ENCODE measurements at regions not wholly inside any gene's neighbourhood (a gene's known extent, or its start where the extent isn't known, plus 50 kb on each side); places are given as distances from the start of the nearest gene placed in this dataset.

DNA sequence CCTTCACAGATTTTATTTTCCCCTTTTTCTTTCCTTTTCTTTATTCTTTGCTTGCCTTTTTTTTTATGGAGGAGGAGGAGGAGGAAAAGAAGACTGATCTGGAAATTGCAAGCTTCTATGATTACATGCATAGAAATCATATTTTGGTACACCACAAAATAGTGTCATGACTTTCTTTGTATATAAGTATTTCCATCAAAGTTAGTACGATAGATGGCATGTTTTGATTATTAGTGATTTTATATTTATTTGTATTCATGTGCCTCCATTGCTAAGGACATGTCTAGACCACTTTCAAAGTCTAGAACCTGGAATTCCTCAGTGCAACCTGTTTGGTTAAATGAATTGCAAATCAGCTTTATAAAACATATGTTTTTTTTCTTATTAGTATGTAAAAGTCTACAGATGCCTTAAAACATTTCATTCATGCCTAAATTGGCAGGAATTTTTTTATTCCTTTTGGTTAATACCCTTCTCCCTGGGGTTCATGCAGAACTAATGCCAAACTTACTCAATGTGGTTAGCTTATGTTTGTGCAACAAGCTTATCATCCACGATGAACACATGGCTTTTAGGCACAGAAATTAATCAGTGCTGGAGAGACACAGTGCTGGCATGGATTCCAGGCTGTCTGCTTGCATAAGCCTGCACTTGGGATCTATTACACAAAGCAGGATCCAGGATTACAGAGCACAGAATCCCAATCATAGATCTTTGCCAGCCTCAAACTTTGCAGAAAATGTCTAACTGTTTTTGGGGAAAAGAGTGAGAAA, 213.1 kb downstream of the CHRM2 start:
- TF ChIP-seq TCF12 (IDR thresholded peaks at IDR 0.05; ENCODE audit: low read depth) (no peak), ZBTB7A (IDR thresholded peaks at IDR 0.05; ENCODE audit: low read depth) (no peak), TAF1 (IDR thresholded peaks at IDR 0.05; ENCODE audit: low read depth) (no peak), CREB1 (IDR thresholded peaks at IDR 0.05; ENCODE audit: low read depth) (no peak), TEAD4 (IDR thresholded peaks at IDR 0.05) (no peak), EP300 (IDR thresholded peaks at IDR 0.05; ENCODE audit: borderline replicate concordance) (no peak), RAD21 (IDR thresholded peaks at IDR 0.05; ENCODE audit: low read depth) (no peak), YY1 (IDR thresholded peaks at IDR 0.05; ENCODE audit: low read depth) (no peak), NFIC (IDR thresholded peaks at IDR 0.05) (no peak), EGR1 (IDR thresholded peaks at IDR 0.05) (no peak), FOXM1 (IDR thresholded peaks at IDR 0.05; ENCODE audit: borderline replicate concordance, low read depth) (no peak), CEBPB (IDR thresholded peaks at IDR 0.05) (no peak)
- TF ChIP-seq, protein P1, sequence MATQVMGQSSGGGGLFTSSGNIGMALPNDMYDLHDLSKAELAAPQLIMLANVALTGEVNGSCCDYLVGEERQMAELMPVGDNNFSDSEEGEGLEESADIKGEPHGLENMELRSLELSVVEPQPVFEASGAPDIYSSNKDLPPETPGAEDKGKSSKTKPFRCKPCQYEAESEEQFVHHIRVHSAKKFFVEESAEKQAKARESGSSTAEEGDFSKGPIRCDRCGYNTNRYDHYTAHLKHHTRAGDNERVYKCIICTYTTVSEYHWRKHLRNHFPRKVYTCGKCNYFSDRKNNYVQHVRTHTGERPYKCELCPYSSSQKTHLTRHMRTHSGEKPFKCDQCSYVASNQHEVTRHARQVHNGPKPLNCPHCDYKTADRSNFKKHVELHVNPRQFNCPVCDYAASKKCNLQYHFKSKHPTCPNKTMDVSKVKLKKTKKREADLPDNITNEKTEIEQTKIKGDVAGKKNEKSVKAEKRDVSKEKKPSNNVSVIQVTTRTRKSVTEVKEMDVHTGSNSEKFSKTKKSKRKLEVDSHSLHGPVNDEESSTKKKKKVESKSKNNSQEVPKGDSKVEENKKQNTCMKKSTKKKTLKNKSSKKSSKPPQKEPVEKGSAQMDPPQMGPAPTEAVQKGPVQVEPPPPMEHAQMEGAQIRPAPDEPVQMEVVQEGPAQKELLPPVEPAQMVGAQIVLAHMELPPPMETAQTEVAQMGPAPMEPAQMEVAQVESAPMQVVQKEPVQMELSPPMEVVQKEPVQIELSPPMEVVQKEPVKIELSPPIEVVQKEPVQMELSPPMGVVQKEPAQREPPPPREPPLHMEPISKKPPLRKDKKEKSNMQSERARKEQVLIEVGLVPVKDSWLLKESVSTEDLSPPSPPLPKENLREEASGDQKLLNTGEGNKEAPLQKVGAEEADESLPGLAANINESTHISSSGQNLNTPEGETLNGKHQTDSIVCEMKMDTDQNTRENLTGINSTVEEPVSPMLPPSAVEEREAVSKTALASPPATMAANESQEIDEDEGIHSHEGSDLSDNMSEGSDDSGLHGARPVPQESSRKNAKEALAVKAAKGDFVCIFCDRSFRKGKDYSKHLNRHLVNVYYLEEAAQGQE (IDR thresholded peaks at IDR 0.05; ENCODE audit: low read depth), result no peak
- TF ChIP-seq, protein P2, sequence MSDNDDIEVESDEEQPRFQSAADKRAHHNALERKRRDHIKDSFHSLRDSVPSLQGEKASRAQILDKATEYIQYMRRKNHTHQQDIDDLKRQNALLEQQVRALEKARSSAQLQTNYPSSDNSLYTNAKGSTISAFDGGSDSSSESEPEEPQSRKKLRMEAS (IDR thresholded peaks at IDR 0.05), result no peak
- TF ChIP-seq, protein P3, sequence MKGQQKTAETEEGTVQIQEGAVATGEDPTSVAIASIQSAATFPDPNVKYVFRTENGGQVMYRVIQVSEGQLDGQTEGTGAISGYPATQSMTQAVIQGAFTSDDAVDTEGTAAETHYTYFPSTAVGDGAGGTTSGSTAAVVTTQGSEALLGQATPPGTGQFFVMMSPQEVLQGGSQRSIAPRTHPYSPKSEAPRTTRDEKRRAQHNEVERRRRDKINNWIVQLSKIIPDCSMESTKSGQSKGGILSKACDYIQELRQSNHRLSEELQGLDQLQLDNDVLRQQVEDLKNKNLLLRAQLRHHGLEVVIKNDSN (IDR thresholded peaks at IDR 0.05), result no peak

DNA sequence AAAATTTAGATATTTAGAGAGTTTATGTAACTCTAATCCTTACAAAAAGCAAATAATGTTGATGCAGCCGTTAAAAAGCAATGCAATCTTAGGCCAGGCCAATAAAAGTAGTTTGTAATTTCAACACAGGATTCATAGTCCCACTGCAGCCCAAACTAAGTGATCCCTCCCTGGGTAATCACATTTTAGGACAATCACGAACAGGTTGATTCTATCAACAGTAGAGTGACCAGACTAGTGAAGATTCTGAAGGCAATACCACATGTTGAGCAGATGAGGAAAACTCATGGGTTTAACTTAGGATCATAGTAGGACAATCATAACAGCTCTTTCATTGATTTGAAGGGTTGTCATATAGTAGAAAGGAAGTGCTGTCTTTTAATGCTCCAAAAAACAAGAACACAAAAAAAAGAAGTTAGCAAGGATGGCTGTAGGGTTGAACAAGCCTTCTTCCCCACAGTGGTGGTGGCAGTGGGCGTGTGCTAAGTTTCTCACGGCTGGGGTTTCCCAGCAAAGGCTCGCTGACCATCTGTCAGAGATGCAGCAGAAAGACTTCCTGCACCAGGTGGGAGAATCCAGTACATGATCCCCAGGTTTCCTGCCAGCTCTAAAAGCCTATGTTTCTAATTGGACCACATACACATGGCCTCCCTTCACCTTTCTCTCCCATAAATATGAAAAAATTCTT, 212.2 kb downstream of the CHRM2 start:
- no peak for TF ChIP-seq EGR1 (IDR thresholded peaks at IDR 0.05)
- TF ChIP-seq EP300 (IDR thresholded peaks at IDR 0.05; ENCODE audit: borderline replicate concordance), result no peak

DNA sequence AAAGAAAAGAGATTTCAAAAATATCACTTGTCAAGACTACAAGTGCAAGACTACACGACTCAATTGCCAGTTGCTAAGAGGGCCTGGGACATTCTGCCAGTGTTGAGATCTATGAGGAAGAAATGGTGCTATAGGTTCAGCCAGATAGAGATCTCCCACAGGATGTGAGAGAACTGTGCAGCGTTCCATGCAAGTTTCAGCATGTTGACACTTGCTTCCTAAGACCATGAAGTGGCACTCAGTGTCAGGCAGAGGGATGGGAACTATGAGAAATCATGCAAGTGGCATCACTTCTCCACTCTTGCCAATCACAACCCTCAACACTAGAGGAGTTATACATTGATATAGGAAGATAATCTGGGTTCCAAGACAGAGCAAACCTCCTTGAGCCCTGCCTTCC, 210.3 kb downstream of the CHRM2 start:
- TF ChIP-seq CEBPB (IDR thresholded peaks at IDR 0.05) (no peak), TCF12 (IDR thresholded peaks at IDR 0.05; ENCODE audit: low read depth) (no peak), FOXM1 (IDR thresholded peaks at IDR 0.05; ENCODE audit: borderline replicate concordance, low read depth) (no peak), NFIC (IDR thresholded peaks at IDR 0.05) (no peak), EP300 (IDR thresholded peaks at IDR 0.05; ENCODE audit: borderline replicate concordance) (no peak)

DNA sequence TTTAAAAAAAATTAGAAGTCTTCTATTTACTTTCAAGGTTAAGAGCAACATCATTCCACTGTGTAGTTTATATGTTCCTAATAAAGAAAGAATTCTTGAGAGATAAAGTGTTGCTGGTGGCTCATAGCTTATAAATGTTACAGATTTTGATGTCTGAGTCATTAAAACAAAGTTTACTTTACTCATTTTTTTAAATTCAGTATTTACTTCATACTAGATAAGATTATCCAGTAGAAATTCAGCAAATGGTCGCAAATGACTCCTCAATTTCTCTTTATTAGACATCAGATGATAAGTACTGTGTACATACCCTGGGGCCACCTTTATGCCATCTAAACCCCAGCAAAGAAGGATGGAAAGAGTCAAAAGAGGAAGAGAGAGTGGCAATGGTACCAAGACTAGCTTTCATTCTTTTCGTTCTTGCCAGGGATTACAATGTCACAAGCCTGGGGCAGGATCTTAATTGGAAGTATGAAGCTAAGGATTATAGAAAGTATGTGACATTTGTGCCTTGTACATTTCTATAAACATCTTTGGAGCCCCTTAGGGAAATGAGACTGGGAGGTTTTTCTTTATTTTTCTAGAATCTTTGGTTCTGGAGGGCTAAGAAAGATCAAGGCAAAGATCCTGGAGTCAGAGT, 206.1 kb downstream of the CHRM2 start:
- TF ChIP-seq EP300 (IDR thresholded peaks at IDR 0.05; ENCODE audit: borderline replicate concordance) (no peak), ZBTB7A (IDR thresholded peaks at IDR 0.05; ENCODE audit: low read depth) (no peak), TCF12 (IDR thresholded peaks at IDR 0.05; ENCODE audit: low read depth) (no peak), NFIC (IDR thresholded peaks at IDR 0.05) (no peak), FOXM1 (IDR thresholded peaks at IDR 0.05; ENCODE audit: borderline replicate concordance, low read depth) (no peak), TAF1 (IDR thresholded peaks at IDR 0.05; ENCODE audit: low read depth) (no peak), CEBPB (IDR thresholded peaks at IDR 0.05) (no peak), EGR1 (IDR thresholded peaks at IDR 0.05) (no peak), YY1 (IDR thresholded peaks at IDR 0.05; ENCODE audit: low read depth) (no peak), CREB1 (IDR thresholded peaks at IDR 0.05; ENCODE audit: low read depth) (no peak), TEAD4 (IDR thresholded peaks at IDR 0.05) (no peak), RAD21 (IDR thresholded peaks at IDR 0.05; ENCODE audit: low read depth) (no peak)
- TF ChIP-seq, protein P2 (IDR thresholded peaks at IDR 0.05), result no peak
- TF ChIP-seq, protein P1 (IDR thresholded peaks at IDR 0.05; ENCODE audit: low read depth), result no peak
- TF ChIP-seq, protein P3 (IDR thresholded peaks at IDR 0.05), result no peak

DNA sequence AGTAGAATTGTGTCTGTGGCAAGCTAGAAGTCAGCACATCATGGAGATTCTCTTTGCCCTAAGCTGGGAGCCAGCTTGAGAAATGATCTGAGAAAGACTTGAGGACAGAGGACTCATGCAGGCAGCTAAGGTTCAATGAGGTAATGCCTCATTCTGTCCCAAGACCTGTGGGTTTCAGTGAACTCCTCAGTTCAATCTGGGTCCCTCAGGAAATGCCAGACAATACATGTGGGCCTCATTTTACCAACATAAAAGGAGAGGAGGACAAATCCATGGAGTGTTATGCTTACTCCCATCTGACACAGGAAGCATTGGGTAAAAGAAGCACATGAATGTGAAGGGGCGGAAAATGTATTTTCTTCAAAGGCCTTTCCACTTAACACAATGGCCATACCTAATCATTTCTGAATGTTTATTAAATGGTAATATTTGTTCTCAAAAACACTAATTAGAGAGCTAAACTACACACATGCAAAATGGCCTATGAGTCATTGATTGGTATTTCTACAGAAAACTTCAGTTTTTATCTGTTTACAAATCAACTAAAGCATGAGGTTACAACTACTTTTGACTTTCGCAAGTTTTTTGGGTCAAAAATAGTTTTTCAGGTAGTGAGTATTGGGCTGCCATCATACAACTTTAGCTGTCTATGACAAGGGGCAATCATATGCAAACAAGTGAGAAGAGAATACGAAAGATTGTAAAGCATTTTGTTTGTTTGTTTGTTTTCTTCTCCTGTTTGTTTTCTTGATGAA, 205.3 kb downstream of the CHRM2 start:
- TF ChIP-seq CREB1 (IDR thresholded peaks at IDR 0.05; ENCODE audit: low read depth) (no peak), TCF12 (IDR thresholded peaks at IDR 0.05; ENCODE audit: low read depth) (no peak), NFIC (IDR thresholded peaks at IDR 0.05) (no peak), TEAD4 (IDR thresholded peaks at IDR 0.05) (no peak), YY1 (IDR thresholded peaks at IDR 0.05; ENCODE audit: low read depth) (no peak), CEBPB (IDR thresholded peaks at IDR 0.05) (no peak), FOXM1 (IDR thresholded peaks at IDR 0.05; ENCODE audit: borderline replicate concordance, low read depth) (no peak), EP300 (IDR thresholded peaks at IDR 0.05; ENCODE audit: borderline replicate concordance) (no peak), RAD21 (IDR thresholded peaks at IDR 0.05; ENCODE audit: low read depth) (no peak), EGR1 (IDR thresholded peaks at IDR 0.05) (no peak)
- TF ChIP-seq, protein P2 (IDR thresholded peaks at IDR 0.05), result no peak
- TF ChIP-seq, protein P3 (IDR thresholded peaks at IDR 0.05), result no peak
- TF ChIP-seq, protein P1 (IDR thresholded peaks at IDR 0.05; ENCODE audit: low read depth), result no peak

Data from Ishikawa (cell line).